K562 (cell line): ENCODE measurements at regions not wholly inside any gene's neighbourhood (a gene's known extent, or its start where the extent isn't known, plus 50 kb on each side); places are given as distances from the start of the nearest gene placed in this dataset.
A peak's percentile ranks its signal among the peaks of the same experiment; 100 is the strongest.

Source experiments
- BDP1 ChIP-seq: IDR thresholded peaks from 3 replicates; pipeline ENCODE4 v1.6.1; 2011; ENCODE audit not compliant: insufficient read length, insufficient read depth
- DACH1 ChIP-seq: fragments of 450-650 bp; IDR thresholded peaks from 2 replicates; pipeline ENCODE4 v1.6.1; 2018; ENCODE audit not compliant: partially characterized antibody
- FOXJ3 ChIP-seq: sonication (generic); formaldehyde crosslinking; IDR thresholded peaks from 2 replicates; pipeline ENCODE4 v1.4.0; 2020; ENCODE audit warnings: mild to moderate bottlenecking, missing genetic modification reagents
- KAT7 ChIP-seq: sonication (generic); formaldehyde crosslinking; IDR thresholded peaks from 2 replicates; pipeline ENCODE4 v1.8.0; 2022; ENCODE audit warnings: missing genetic modification reagents, mild to moderate bottlenecking, borderline replicate concordance
- MEF2A ChIP-seq: IDR thresholded peaks from 2 replicates; pipeline ENCODE4 v1.6.1; 2011; ENCODE audit warnings: low read depth, mild to moderate bottlenecking, low read length, moderate library complexity; ENCODE audit not compliant: control insufficient read depth
- NCOA6 ChIP-seq: fragments of 450-650 bp; IDR thresholded peaks from 2 replicates; pipeline ENCODE4 v1.6.1; 2017; ENCODE audit warnings: mild to moderate bottlenecking
- PRPF4 ChIP-seq: fragments of 200-400 bp; formaldehyde crosslinking; IDR thresholded peaks from one replicate; pipeline ENCODE4 v1.6.1; 2017; ENCODE audit warnings: low read length, low read depth, mild to moderate bottlenecking; ENCODE audit not compliant: insufficient read depth, poor library complexity, severe bottlenecking
- RBM39 ChIP-seq: fragments of 200-400 bp; formaldehyde crosslinking; optimal IDR thresholded peaks from 2 replicates; pipeline ENCODE3; 2018; ENCODE audit warnings: low read depth, low read length
- SMARCC2 ChIP-seq: fragments of 450-650 bp; IDR thresholded peaks from 2 replicates; pipeline ENCODE4 v1.6.1; 2017; ENCODE audit warnings: antibody characterized with exemption, moderate library complexity, mild to moderate bottlenecking, low read depth
- TAF7 ChIP-seq: fragments of 450-650 bp; IDR thresholded peaks from 2 replicates; pipeline ENCODE4 v1.6.1; 2016; ENCODE audit warnings: missing genetic modification characterization, missing compliant biosample characterization
- ZHX1 ChIP-seq: fragments of 150-350 bp; conservative IDR thresholded peaks from 2 replicates; pipeline ENCODE4 v1.6.1; 2014; ENCODE audit warnings: low read length
- ZNF134 ChIP-seq: fragments of 250-450 bp; sonication (Bioruptor Pico); conservative IDR thresholded peaks from 2 replicates; pipeline ENCODE4 v1.4.0; 2020
- ZNF316 ChIP-seq: fragments of 450-650 bp; IDR thresholded peaks from 2 replicates; pipeline ENCODE4 v1.6.1; 2016
- ZNF717 ChIP-seq: fragments of 250-450 bp; sonication (Bioruptor Pico); IDR thresholded peaks from 2 replicates; pipeline ENCODE4 v1.5.0; 2021
- TF ChIP-seq, protein P1 (sequence below): IDR thresholded peaks from 3 replicates; pipeline ENCODE4 v1.6.1; 2011; ENCODE audit warnings: borderline replicate concordance, mild to moderate bottlenecking; ENCODE audit not compliant: insufficient read length, insufficient read depth
- TF ChIP-seq, protein P2 (sequence below): fragments of 450-650 bp; formaldehyde crosslinking; IDR thresholded peaks from 2 replicates; pipeline ENCODE4 v1.4.0; 2020; ENCODE audit warnings: mild to moderate bottlenecking
- TF ChIP-seq, protein P3 (sequence below), 2 experiments: fragments of 450-650 bp in 1 of 2; IDR thresholded peaks; 2 replicates each; pipeline ENCODE4 v1.6.1; 2011 to 2017; ENCODE audit warnings: low read depth in 2 of 2, antibody characterized with exemption in 1 of 2, borderline replicate concordance in 1 of 2, low read length in 1 of 2, mild to moderate bottlenecking in 1 of 2, mixed read lengths in 1 of 2; ENCODE audit not compliant: control insufficient read depth in 1 of 2
- TF ChIP-seq, protein P4 (sequence below): sonication (generic); formaldehyde crosslinking; IDR thresholded peaks from 2 replicates; pipeline ENCODE4 v1.8.1; 2023; ENCODE audit warnings: mild to moderate bottlenecking, missing genetic modification reagents

GRCh38 chr1:166489670-166490436, 323.1 kb upstream of the FAM78B start (continued):
- TF ChIP-seq ZNF316: peak; percentile 87
- TF ChIP-seq, protein P1, sequence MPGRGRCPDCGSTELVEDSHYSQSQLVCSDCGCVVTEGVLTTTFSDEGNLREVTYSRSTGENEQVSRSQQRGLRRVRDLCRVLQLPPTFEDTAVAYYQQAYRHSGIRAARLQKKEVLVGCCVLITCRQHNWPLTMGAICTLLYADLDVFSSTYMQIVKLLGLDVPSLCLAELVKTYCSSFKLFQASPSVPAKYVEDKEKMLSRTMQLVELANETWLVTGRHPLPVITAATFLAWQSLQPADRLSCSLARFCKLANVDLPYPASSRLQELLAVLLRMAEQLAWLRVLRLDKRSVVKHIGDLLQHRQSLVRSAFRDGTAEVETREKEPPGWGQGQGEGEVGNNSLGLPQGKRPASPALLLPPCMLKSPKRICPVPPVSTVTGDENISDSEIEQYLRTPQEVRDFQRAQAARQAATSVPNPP: no peak
- TF ChIP-seq DACH1: no peak
- no peak for TF ChIP-seq ZNF717 (CRISPR knock-in tag)
- 0 out of 2 replicates have a peak, but pooled peaks have one; percentile 75 for TF ChIP-seq KAT7 (CRISPR knock-in tag)
- no peak for TF ChIP-seq FOXJ3 (CRISPR knock-in tag)
- TF ChIP-seq, protein P2, sequence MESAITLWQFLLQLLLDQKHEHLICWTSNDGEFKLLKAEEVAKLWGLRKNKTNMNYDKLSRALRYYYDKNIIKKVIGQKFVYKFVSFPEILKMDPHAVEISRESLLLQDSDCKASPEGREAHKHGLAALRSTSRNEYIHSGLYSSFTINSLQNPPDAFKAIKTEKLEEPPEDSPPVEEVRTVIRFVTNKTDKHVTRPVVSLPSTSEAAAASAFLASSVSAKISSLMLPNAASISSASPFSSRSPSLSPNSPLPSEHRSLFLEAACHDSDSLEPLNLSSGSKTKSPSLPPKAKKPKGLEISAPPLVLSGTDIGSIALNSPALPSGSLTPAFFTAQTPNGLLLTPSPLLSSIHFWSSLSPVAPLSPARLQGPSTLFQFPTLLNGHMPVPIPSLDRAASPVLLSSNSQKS (CRISPR knock-in tag): no peak
- peak; percentile 34; the same call in 1 of the 2 replicates for TF ChIP-seq TAF7
- TF ChIP-seq MEF2A: no peak
- TF ChIP-seq, protein P3, sequence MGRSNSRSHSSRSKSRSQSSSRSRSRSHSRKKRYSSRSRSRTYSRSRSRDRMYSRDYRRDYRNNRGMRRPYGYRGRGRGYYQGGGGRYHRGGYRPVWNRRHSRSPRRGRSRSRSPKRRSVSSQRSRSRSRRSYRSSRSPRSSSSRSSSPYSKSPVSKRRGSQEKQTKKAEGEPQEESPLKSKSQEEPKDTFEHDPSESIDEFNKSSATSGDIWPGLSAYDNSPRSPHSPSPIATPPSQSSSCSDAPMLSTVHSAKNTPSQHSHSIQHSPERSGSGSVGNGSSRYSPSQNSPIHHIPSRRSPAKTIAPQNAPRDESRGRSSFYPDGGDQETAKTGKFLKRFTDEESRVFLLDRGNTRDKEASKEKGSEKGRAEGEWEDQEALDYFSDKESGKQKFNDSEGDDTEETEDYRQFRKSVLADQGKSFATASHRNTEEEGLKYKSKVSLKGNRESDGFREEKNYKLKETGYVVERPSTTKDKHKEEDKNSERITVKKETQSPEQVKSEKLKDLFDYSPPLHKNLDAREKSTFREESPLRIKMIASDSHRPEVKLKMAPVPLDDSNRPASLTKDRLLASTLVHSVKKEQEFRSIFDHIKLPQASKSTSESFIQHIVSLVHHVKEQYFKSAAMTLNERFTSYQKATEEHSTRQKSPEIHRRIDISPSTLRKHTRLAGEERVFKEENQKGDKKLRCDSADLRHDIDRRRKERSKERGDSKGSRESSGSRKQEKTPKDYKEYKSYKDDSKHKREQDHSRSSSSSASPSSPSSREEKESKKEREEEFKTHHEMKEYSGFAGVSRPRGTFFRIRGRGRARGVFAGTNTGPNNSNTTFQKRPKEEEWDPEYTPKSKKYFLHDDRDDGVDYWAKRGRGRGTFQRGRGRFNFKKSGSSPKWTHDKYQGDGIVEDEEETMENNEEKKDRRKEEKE (IDR thresholded peaks at IDR 0.05; ENCODE audit: borderline replicate concordance in 1 of 2, control insufficient read depth in 1 of 2, low read depth in 2 of 2, low read length in 1 of 2): no peak
- TF ChIP-seq, protein P4, sequence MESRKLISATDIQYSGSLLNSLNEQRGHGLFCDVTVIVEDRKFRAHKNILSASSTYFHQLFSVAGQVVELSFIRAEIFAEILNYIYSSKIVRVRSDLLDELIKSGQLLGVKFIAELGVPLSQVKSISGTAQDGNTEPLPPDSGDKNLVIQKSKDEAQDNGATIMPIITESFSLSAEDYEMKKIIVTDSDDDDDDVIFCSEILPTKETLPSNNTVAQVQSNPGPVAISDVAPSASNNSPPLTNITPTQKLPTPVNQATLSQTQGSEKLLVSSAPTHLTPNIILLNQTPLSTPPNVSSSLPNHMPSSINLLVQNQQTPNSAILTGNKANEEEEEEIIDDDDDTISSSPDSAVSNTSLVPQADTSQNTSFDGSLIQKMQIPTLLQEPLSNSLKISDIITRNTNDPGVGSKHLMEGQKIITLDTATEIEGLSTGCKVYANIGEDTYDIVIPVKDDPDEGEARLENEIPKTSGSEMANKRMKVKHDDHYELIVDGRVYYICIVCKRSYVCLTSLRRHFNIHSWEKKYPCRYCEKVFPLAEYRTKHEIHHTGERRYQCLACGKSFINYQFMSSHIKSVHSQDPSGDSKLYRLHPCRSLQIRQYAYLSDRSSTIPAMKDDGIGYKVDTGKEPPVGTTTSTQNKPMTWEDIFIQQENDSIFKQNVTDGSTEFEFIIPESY (CRISPR knock-in tag): 0 out of 2 replicates have a peak, but pooled peaks have one; percentile 10
- no peak for TF ChIP-seq ZNF134
- TF ChIP-seq ZHX1: no peak
- no peak; the same call in 1 of the 2 replicates for TF ChIP-seq SMARCC2
- TF ChIP-seq NCOA6: no peak
- no peak for TF ChIP-seq RBM39
- TF ChIP-seq PRPF4: no peak
- TF ChIP-seq BDP1: no peak
